ENCODE measurements at regions not wholly inside any gene's neighbourhood (a gene's known extent, or its start where the extent isn't known, plus 50 kb on each side); places are given as distances from the start of the nearest gene placed in this dataset.
"Not testable (repeated sequence)": the region's sequence is repeated elsewhere in the genome, so short reads cannot be mapped to it uniquely, and the experiment has no call there.

DNA sequence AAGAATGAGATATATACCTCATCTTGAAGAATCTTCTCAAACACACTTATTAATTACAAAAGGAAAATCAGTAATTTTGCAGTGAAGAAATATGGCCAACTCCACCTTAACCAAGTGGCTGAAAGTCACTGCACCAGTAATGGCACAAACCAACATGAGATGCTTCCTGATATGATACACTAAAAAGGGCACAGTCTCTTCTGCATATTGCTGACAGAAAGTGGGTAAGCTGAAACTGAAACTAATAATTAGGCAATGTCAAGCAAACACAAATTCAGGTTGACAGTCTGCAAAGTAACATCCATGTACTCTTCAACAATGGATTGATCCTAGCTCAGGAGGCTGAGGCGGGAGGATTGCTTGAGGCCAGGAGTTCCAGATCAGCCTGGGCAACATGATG lies 56.1 kb downstream of the ZNF22 start:
- not testable (repeated sequence) for DNase-seq (ENCODE audit: low spot score)

DNA sequence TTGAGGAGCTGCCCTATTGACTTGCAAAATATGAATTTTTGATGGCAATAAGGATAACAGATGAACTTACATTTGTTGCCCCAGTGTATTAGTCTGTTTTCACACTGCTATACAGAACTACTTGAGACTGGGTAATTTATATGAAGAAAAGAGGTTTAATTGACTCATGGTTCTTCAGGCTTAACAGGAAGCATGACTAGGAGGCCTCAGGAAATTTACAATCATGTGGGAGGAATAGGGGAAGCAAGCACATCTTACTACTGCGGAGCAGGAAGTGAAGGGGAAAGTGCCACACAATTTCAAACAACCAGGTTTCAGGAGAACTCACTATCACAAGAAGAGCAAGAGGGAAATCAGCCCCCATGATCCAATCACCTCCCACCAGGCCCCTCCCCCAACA lies 57.9 kb downstream of the ZNF22 start:
- no peak for DNase-seq (ENCODE audit: low spot score)

DNA sequence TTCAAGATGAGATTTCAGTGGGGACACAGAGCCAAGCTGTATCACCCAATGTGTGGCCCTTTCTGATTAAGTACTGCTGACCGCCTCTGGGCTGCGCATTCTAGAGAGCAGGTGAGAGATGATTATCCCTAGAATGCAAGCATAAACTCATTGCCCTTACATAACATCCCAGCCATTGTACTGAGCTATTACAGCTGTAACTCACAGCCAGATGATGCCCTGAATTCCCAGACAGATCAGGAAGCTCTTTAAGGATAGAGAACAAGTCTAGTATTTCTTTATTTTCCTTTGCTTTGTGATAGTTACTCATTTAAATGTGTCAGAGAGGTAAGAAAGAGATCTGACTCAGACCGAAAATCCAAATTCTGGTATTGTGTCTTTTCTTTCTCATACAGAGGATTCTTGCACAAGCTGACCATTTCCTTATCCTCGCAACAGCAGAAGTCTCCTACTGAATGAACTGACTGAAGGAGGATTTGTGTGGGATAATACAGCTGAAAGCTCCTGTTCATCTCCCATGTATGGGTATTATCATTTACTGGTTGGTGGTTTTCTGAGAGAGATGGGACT lies 58.4 kb downstream of the ZNF22 start:
- no peak for DNase-seq (ENCODE audit: low spot score)

DNA sequence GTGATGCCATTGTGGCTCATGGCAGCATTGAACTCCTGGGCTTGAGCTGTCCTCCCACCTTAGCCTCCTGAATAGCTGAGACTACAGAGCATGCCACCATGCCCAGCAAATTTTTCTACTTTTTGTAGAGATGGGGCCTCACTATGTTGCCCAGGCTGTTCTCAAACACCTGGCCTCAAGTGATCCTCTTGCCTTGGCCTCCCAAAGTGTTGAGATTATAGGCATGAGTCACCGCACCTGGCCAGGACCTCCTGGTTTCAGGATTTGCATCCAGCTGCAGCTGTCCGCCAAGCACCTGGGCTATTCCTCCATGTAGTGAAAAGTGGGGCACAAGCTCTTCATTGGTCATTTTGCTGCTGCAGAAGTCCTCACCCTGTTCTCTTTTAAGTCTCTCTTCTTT lies 58.9 kb downstream of the ZNF22 start:
- no peak for DNase-seq (ENCODE audit: low spot score)

DNA sequence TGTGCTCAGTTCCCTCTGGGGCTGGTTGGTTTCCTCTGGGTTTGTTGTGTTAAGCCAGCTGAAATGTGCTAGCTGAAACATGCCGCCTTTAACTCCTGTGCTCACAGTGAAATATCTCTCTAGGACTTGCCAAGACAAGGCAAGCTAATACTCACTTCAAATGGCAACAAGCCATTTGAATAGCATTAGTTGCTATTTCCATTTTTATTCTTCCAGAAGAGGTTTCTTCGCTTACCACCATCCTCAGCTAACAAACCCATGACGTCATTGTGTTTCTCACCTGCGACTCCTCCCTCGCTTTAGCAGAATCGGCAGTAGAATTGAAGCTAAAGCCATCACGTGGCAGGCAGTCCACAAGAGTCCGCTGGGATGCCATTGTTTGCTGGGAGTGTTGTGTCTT lies 61.3 kb downstream of the ZNF22 start:
- no peak for DNase-seq (ENCODE audit: low spot score)

DNA sequence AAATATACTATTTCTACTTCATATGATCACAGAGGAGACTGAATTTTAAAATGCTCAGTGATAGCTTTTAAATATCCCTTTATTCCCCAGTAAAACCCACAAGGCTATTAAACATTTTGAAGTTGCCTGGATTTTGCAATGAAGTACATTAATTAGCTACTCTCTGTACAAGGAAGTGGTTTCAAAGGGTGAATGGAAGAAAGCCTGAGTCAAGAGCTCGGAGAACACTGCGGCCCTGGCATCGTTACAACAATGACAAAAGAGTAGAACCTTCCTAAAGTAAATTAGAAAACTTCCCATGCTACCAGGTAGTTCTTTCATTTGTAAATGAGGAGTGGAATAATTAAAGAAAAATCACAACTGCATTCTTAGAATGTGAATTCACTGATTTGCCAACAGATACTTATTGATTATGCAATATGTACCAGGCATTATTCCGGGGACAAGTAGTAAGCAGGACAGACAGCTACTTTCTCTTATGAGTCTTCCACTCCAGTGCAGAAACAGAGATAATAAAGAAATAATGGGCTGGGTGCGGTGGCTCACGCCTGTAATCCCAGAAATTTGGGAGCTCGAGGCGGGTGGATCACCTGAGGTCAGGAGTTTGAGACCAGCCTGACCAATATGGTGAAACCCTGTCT lies 63.0 kb downstream of the ZNF22 start:
- no peak for DNase-seq (ENCODE audit: low spot score)

DNA sequence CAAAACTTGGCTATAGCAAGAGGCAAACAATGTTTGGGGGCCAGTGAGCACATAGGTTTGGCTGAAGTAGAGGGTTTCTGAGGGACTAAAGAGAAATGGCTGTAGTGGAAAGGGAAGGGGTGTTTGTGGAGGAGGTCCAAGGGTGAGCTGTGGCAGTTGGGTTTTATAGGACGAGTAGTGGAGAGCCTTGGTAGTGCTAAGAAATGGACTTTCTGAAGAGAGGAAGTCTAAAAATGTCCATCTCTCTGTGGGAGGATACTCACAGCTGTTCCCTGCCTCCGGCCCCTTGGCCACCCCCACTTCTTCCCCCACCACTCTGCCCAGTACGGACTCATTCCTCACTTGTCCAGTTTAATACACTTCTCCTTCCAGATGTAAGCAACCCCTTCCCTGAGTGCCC lies 64.3 kb downstream of the ZNF22 start:
- DNase-seq (ENCODE audit: low spot score) = no peak

DNA sequence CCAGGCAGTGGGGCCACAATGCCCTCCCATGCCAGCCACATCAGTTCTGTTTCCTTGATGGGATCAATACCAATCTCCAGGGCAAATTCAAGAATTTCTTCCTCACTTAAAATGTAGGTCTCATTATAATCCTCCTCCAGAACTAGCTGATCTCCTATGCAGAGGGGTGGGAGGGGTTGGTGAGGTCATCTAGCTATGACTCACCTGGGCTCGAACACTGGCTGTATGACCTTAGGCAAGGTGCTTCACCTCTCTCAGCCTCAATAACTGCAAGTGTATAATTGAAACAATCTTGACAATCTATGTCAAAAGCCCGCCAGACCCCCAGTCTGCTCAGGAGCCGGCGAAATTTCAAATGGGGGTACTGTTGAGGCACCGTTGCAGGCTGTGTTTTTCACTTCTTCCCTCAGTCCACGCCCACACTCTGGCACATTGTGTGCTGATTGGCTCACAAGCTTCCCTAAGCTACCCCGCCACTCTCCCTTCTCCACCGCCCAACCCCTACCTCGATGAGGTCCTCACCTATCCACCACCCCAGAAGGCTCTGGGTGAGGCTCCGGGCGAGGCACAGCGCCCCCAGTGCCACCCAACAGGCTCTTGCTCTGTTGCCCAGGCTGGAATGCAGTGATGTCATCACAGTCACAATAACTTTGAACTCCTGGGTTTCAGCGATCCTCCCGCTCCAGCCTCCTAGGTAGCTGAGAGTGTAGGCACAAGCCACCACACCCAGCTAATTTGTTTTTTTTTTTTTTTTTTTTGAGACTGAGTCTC lies 70.5 kb downstream of the ZNF22 start:
- DNase-seq (ENCODE audit: low spot score) = no peak

DNA sequence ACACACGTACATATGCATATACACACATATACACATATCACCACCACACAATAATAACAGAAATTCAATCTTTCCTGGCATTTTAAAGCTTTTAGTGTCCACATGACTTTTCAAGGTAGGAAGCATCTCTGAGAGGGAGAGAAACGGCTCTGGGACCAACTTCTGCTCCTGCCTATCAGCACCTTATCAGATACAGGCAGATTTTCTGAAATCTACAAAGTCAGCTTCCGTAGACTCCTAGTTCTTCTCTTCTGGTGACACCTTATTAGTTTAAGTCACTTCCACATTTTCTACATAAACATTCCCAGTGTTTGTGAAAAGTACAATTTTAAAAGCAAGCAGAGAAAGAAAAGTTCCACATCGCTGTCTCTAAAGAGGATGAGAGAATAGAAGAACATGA lies 74.5 kb downstream of the ZNF22 start:
- no peak for DNase-seq (ENCODE audit: low spot score)

DNA sequence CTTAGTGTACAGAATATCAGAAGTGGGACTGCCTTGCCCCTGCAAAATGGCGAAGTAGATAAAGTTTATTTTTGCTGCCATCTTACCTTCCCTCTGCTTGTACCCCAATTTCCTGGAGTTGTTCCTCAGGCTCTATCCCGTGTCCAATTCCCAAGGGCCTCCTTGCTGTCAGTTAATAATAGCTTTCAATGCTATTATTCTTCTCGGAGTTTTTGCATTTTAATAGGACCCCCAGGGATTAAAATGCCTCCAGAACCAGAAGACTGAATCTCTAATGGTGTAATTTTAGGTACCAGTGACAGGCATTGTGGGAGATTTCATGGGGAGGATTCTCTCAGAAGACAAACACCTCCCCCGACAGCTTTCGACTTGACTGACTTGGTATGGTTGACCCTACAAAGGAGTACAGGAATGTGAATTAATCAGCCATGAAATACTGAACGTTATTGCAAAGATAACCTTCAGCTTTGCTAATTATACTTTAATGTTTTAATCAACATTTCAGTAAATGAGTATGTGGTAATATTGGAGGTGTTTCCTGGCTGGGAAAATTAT lies 75.2 kb downstream of the ZNF22 start:
- DNase-seq (ENCODE audit: low spot score) = no peak

DNA sequence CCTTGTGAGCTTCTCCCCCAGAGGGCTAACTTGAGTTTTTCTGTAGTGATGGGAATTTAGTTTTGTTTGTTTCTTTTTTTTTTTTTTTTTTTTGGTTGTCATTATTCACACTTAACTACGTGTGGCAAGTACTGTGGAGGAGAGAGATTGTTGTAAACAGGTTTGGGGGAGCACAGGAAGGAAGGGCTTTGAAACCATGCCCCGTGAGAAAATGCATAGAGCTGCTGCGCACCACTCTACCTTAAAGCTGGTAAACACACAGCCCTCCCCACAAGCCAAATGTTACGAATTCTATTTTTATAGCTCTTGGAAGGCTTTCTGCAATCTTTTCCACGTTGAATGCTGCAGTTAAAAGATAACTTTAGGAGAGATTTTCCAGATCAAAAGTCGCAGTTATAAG lies 76.2 kb downstream of the ZNF22 start:
- DNase-seq (ENCODE audit: low spot score) = no peak

DNA sequence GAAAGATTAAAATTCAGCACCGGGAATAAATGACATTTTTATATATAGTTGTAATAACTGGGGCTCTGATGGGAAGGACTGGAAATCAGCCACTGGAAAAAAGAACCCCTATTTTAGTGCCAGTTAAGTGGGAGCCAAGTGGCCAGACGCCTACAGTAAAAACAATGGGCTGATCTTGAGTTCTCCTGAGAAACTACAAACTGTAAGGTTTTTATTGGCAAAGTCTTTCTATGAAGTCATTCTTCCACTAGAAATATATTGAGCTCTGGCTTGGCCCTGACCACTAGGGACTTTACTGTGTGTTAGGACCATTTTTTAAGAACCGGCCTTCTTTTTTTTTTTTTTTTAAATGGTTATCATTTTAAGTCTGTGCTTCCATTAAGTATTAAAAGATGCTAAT lies 79.6 kb downstream of the ZNF22 start:
- DNase-seq (ENCODE audit: low spot score) = no peak

DNA sequence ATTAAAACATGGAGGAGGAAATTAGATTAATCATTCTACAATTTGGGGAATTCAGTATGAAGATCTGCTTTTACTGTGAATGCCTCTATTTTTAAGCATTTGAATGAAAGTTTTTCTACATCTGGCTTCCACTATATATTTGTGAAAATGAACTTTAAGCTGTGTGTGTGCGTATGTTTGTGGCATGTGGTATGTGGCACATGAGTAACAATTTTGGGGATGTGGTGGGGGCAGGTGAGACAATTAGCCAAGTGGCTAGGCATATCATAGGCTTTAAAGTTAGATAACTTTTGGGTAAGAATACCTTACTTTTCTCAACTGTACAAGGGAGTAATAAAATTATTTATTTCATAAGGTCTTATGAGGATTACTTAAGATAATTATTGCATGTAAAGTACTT lies 81.5 kb downstream of the ZNF22 start:
- no peak for DNase-seq (ENCODE audit: low spot score)

DNA sequence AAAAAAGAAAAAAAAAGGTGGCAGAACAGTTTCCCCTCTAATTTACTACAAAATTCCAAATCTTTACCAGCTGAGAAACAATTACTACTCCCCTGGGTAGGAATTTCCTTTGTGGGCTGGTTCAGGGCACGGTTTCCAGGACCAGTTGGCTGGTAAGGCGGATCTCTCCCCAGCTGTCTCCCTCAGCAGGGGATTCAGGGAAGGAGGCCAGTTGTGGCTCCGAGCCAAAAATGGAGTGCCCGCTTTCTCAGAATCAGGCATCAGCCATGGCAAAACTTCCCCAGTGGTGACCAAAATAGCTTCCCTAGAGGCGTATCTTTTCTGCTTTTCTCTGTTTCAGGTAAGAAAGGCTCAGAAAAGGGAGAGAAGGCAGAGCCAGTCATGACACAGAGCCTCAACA lies 91.2 kb downstream of the ZNF22 start:
- peak; percentile 1 for DNase-seq (ENCODE audit: low spot score)

DNA sequence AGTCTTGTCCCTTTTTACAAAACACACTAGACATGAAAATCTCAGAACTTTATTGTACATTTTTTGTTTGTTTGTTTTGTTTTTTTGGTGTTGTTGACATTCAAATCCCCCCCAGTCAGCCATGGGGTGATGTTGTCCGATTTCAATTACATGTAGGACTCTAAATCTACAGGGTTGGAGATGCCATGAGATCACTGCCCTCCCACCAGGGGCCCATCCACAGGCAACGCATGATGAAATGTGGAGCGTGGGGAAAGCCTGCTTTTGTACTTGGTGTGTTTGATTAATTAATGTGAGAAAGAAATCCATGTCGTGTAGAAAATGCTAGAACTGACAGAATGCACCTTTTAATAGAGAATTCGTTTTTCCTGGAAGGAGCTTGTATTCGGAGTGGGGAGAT lies 93.2 kb downstream of the ZNF22 start:
- no peak for DNase-seq (ENCODE audit: low spot score)

DNA sequence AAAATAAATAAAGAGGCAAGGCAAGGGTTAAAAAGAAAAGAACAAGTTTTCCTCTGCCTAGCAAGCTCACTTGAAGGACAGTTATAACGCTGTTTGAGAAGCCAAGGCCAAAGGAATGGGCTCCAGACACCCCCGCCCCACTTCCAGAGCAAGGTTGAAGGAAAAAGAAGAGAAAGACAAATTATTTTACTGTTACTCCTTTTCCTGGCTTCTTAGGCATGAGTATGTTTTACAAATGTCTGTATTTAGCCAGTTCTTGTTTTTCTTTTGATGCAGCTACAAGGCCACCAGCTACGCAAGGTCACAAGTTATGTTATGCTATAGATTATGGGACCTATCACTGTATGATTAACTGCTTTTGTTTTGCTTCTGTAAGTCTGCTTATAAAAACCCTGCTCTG lies 94.6 kb downstream of the ZNF22 start:
- DNase-seq (ENCODE audit: low spot score) = no peak

DNA sequence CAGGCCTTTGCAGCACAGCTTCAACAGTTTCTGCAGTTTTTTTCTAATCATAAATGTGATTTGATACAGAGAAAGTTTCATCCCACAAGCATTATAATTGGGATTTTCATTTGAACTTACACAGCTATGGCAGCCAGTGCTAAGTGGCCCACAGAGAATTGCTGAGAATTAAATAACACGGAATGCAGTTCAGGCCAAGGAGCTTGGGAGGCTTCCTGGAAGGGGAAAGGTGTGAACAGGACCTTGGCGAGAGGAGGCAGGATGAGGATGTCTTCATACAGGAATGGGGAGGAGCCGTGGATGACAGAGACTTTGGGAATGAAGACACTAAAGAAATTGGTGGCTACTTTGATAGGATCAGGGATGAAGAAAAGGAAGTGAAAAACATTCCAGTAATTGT lies 95.3 kb downstream of the ZNF22 start:
- no peak for DNase-seq (ENCODE audit: low spot score)

DNA sequence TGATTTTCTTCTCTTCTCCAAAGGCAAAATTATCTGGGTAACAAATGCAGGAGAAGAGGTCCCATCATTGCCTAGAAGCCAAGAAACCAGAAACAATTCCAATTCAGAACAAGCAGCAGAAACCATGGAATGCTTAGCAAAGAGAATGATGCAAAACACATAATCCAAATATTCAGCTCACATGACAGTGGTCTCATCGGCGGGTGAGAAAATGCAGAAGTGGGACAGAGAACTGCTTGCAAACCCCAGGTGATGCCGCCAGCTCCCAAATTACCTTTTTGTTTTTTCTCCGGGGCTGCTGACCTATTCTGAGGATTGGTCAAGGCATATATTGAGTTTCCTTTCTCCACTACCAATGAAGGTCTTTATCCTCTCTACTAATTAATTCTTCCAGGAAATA lies 99.7 kb downstream of the ZNF22 start:
- no peak for DNase-seq (ENCODE audit: low spot score)

DNA sequence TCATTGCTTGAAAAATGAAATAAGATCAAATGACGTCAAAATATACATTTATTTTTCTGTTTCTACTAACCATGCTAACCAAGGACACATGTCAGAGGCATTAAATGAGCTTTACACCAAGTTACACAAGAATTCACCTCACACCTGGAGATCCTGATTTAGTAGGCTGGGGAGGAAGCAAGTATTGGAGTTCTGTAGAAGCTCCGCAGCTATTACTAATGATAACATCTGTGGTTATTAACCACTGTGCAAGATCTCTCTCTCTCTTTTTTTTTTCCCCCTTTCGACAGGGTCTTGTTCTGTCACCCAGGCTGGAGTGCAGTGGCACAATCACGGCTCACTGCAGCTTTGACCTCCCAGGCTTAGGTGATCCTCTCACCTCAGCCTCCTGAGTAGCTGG lies 104.0 kb downstream of the ZNF22 start:
- DNase-seq (ENCODE audit: low spot score) = no peak

DNA sequence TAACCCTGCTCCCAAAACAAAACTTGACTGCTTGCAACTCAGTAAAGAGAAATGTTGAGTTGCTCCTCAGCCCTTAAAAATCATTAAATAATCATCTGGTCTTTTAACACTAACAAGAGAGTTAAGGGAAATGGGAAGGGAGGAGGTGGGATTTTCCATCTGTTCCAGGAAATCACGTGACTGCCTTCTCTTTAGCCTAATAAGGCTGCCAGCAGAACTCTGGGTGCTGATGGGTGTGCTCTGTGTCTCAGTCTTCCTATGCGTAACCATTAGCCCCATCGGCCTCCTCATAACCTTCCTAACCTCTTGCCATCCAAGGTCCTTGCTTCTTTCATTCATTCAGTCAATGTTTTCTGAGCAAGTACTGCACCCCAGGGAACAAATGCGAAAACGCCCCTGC lies 104.6 kb downstream of the ZNF22 start:
- DNase-seq (ENCODE audit: low spot score) = not testable (repeated sequence)

DNA sequence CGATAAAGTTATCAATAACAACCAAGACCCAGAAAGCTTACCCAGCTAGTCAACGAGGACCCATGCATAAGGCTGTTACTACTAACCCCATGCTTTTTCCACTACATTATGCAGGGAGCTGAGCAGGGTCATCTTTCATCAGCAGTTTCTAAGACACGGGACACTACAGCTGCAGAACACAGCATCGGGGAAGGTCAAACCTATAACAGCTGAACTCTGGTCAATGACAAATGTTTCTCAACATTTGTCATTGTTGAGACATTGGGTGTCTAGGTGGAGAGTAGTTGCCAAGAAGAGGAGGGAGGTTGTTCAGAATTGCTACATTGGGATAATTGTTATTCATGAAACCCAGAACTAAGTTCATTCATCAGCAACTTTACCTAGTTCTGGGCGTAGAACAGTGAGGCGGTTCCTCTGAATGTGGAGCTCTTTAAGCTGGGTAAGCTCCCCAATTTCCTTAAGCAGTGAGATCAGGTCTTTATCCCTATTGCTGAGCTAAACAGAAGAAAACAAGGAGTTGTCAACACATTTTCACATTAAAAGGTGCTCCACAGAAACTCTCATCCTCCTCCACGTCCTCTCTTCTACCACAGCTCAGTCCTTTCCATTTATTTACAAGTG lies 105.6 kb downstream of the ZNF22 start:
- no peak for DNase-seq (ENCODE audit: low spot score)

DNA sequence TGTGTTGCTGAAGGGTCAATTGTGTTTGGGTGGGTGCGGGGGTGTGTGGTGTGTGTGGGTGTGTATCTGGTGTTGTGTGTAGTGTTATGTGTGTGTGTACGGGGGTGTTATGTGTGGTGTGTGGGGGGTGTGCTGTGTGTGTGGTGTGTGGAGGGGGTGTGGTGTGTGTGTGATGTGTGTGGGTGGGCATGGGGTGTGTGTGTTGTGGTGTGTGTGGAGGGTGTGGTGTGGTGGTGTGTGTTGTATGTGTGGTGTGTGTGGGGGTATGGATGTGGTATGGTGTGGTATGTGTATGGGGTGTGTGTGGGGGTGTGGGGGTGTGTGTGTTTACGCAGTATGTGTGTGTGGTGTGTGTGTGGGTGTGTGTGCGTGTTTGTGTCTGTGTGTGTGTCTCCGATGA lies 110.8 kb downstream of the ZNF22 start:
- no peak for DNase-seq (ENCODE audit: low spot score)

DNA sequence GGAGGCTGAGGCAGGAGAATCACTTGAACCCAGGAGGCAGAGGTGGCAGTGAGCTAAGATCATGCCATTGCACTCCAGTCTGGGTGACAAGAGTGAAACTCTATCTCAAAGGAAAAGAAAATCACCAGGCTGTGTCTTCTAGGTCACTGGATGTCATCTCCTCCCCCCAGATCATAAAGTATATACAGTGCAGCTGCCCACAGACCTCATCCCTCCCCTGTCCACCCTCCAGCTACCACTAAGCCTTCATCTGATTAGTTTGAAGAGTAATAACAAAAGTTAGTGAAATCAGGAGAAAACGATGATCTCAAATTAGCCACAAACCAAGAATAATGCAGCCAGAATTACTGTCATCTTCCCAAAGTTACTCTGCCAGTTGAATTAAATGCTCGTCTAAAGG lies 117.2 kb downstream of the ZNF22 start:
- not testable (repeated sequence) for DNase-seq (ENCODE audit: low spot score)

All from putamen (tissue), 1 donor.